NCI-H526 (cell line): ENCODE measurements at regions not wholly inside any gene's neighbourhood (a gene's known extent, or its start where the extent isn't known, plus 50 kb on each side); places are given as distances from the start of the nearest gene placed in this dataset.
A peak's percentile ranks its signal among the peaks of the same experiment; 100 is the strongest.
"Not testable (repeated sequence)": the region's sequence is repeated elsewhere in the genome, so short reads cannot be mapped to it uniquely, and the experiment has no call there.

Experiments
- DNase-seq, 2 experiments: peaks; one replicate each; lab custom pipeline; 2025; lab: John Stamatoyannopoulos, UW

DNA sequence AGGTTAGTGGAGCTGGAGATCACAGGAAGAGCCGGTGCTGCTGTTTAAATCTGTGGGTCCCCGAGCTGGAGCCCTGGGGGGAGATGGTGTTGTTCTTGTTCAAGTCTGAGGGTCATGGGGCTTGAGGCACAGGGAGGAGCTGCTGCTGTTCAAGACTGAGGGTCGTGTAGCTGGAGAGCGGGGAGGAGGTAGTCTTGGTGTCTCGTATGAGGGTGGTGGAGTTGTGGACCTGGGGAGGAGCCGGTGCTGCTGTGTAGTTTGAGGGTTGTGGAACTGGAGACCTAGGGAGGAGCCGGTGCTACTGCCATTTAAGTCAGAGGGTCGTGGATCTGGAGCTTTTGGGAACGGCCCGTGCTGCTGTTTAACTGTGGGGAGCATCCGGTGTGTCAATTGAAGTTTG lies 112.2 kb upstream of the SULF2 start:
- DNase-seq: no peak

- DNase-seq: not testable (repeated sequence)
Measured at GRCh38 chr20:47892681-47893080, 107.4 kb upstream of the SULF2 start.

GRCh38 chr20:47890708-47891107 lies 105.4 kb upstream of the SULF2 start:
- not testable (repeated sequence) for DNase-seq

DNA sequence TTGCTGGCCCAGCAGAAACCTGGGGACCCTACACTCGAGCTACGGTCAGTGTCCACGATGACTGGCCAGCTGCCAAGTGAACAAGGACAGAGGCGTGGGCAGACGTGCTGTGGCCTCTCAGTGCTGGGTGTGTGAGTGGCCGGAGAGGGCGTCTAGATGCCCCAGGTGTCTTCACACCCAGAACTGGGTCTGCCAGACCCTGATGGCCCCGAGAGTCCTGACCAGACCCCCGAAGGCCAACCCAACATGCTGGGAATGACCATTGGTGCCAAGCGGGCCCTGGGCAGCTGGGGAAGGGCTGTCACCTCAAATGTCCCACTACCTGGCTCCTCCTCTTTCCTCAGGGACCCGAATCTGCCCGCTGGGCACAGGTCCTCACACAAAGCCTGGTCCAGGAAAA lies 104.5 kb upstream of the SULF2 start:
- not testable (repeated sequence) for DNase-seq

GRCh38 chr20:47888351-47888750 lies 103.1 kb upstream of the SULF2 start:
- no peak for DNase-seq

- no peak for DNase-seq
Measured at GRCh38 chr20:47887477-47888080, 102.3 kb upstream of the SULF2 start.

GRCh38 chr20:47887064-47887463 lies 101.8 kb upstream of the SULF2 start:
- DNase-seq: no peak

DNA sequence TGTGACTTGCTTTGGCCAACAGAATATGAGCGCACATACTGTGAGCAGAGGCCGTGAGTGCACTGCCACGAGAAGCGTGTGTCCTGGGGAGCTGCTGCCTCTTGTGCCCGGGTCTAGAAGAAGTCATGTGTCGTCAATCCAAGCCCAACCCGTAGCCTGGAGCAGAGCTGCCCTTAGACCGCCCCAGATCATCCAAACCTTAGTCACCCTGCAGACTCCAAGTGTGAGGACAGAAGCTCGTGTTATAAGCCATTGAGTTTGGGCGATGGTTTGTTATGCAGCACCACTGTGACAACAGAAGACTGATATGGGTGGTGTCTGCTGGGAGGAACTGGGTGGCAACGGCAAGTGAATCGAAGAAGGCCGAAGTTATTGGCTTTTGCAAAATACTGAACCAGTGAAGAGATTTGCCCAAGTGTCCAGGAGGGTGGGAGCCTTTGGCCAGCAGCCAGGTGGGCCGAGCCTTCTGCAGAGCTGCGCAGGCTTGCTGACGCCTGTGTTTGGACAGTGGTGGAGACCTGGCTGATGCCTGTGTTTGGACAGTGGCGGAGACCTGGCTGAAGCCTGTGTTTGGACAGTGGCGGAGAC lies 101.3 kb upstream of the SULF2 start:
- no peak for DNase-seq

DNA sequence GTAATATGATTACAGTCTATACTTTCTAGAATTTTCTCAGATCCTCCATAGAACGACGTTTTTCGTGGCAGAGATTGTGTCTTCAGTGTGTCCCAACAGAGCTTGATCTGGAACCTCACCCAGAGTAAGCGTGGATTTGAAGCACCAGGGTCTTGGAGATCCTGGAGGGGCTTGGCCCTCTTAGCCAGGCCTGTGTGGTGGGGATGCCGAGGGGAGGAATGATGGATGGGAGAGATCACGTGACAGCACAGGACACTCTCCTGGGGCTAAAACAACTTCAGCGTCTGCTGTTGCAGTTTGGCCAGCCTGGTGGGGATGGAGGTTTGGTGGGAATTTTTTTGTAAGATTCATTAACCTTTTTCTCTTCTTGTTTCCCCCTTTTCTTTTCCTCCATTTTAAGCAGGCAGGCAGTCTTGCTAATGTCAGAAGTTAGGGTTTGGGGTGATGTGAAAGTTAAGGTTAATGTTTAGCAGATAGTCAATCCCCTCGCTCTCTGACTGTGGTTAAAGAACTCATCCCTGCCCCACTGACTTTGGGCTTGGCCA lies 100.7 kb upstream of the SULF2 start:
- DNase-seq: no peak

GRCh38 chr20:47883940-47884339 lies 98.7 kb upstream of the SULF2 start:
- not testable (repeated sequence) for DNase-seq

DNA sequence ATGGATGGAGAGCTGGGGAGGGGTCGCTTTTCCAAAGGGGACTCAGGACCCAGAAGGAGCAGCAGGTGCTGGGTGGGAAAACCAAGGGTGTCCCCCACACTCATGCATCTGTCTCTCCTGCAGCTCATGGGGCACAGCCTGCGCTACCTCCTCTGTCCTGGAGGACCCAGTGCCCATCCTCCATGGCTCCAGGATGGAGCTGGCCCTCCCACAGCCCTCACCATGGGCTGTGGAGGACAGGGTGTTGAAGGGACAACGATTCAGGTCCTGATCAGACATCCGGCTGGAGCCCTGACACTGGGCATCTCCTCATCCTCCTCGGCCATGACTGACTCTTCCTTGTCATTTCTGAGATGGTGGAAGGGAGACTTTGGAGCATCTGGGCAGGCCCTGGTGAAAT lies 97.9 kb upstream of the SULF2 start:
- DNase-seq: no peak

- peak in 1 of 2 experiments; percentile 51 for DNase-seq
Measured at GRCh38 chr20:47879771-47880170, 94.5 kb upstream of the SULF2 start.

DNA sequence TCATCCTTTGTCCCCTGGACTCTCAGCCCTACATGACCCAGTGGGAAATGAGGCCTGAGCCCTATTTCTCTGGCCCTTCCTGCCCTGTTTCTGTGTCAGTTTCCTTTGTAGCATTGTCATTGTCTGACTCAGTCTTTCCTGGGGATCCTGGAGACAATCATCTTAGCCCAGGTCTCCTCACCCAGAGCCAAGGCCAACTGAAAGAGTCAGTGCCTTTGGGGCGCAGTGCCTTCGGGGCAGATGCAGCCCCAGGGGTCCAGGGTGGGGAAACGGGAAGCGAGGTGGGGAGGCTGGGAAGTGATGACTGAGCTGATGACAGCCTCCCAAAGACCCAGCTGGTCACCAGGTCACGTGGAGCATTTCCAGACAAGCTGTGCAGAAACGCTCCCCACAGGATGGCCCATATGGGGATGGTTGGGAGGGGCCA lies 93.3 kb upstream of the SULF2 start:
- DNase-seq: no peak

DNA sequence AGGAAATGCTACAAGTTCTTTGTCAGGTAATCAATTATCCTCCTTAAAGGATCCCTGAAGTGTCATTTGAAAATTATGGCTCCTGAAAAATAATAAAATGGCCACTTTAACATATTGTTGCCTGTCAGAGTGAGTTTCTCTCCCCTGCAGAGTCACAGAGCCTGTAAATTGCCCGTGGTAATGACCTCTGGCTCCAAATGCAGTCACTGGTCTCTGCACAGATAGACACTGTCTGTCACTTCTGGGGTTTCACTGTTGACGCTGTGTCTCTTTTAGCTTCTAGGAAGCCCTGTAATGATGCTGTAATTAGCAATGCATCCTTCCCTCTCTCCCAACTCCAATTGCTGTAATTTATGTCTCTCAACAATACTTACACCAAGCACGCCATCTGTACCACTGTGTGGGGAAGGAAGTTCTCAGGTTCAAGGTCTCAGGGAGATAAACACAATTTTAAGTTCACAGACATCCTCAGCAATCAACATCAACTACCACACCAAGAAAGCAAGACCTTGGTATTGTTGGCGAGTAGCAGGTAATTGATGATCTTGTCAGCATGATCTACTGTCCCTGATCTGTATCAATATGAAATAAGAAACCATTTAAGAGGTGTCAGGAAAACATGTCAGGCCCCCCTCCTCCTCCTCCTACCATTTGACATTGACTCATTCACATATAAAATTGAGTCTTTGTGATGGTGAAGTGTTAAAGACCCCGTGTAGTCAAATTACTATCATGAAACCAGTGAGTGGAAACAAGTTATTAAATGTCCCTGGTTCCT lies 91.2 kb upstream of the SULF2 start:
- DNase-seq: peak; percentile 39 to 56

DNA sequence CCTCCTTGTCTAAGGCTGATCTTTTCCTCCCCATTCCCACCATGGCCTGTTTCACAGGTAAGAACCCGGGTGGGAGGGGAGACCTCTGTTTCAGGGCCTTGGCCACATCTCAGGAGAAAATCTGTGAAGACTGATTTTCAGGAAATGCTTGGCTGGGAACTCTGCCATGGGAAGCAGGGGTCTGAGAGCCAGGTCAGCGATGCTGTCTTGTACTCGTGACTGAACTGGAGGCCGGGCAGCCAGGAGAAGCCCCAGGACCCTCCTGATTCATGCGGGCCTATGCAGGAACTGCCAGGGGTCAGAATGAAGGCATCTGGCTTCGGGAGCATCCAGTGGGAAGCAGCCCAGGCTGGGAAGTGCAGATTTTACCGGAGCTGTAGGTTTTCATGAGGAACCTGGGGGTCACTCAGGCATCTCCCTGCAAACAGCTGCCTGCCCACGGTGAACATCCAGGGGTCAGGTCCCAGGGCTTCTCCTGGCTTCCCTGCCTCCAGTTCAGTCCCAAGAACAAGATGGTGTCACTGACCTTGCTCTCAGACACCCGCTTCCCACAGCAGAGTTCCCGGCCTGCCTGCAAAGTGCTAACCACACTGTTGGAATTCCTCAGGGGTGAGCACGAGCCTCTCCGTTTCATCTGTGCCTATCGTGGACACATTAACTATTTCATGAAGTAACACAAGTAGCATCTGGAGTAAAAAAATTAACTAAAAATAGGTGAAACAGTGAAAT lies 90.2 kb upstream of the SULF2 start:
- no peak for DNase-seq

GRCh38 chr20:47872341-47872740 lies 87.1 kb upstream of the SULF2 start:
- DNase-seq: no peak

DNA sequence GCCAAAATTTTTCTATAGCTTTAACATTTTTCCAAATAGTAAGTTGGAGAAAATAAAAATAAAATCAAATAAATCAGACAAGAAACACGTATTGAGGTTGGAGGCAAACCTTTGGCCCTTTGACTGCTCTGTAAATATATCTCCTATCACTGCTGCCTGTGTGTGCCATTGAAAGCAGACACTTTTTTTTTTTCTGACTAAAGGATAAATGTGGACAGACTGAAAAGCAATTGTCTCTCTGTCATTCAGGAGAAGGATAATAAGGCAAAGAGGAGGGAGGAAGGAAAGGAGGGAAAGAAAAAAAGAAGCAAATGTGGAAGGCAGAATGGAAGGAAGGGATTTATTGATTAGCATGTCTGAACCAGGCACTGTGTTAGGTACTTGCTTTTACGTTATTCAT lies 85.2 kb upstream of the SULF2 start:
- no peak for DNase-seq

- DNase-seq: no peak
Measured at GRCh38 chr20:47868744-47869143, 83.5 kb upstream of the SULF2 start.

GRCh38 chr20:47868236-47868635 lies 83.0 kb upstream of the SULF2 start:
- no peak for DNase-seq

DNA sequence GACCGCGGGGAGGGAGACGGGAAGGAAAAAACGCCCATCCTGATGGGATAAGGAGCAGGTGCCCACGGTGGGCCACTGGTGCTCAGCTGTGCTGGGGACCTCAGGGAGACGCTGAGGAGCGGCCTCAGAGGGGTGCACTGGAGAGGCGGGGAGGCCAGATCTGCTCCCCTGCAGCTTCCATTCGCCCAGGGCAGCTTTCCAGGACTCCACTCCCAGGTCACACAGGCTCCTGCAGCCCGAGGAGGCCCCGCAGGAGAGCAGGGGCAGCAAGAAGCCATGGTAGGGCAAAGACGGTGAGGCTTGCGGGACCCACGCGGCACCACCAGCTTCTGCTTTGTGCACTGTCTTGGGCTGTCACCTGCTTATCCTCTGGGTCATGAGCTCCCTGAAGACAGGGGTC lies 82.5 kb upstream of the SULF2 start:
- no peak for DNase-seq

GRCh38 chr20:47866480-47866879 lies 81.2 kb upstream of the SULF2 start:
- DNase-seq: no peak

DNA sequence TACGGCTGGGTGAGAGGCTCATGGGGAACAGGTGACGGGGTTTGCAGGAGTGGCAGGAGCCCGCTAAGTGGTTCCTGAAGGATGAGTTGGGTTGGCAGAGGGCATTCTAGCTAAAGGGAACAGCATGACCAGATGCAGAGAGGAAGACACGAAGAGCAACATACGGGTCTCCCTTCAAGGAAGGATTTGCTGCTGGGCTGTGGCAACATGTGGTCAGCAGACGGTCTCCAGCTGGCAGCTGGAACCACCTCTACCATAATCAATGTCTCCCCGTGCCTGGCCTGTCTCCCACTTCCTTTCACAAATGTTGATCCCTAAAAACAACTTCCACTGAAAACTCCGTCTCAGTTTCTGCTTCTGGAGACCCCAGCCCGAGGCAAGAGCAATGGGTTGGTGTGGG lies 80.6 kb upstream of the SULF2 start:
- DNase-seq: no peak
